ENCODE measurements at regions not wholly inside any gene's neighbourhood (a gene's known extent, or its start where the extent isn't known, plus 50 kb on each side); places are given as distances from the start of the nearest gene placed in this dataset.
A peak's percentile ranks its signal among the peaks of the same experiment; 100 is the strongest.
"Not testable (repeated sequence)": the region's sequence is repeated elsewhere in the genome, so short reads cannot be mapped to it uniquely, and the experiment has no call there.

- DNase-seq, result no peak
Observed at GRCh38 chr21:36602735-36603134, 96.2 kb upstream of the SIM2 start.

- no peak for DNase-seq
Observed at GRCh38 chr21:36603221-36603620, 95.7 kb upstream of the SIM2 start.

- no peak for DNase-seq
Observed at GRCh38 chr21:36605426-36605825, 93.5 kb upstream of the SIM2 start.

GRCh38 chr21:36606287-36606982 is 92.5 kb upstream of the SIM2 start:
- DNase-seq, result no peak

DNA sequence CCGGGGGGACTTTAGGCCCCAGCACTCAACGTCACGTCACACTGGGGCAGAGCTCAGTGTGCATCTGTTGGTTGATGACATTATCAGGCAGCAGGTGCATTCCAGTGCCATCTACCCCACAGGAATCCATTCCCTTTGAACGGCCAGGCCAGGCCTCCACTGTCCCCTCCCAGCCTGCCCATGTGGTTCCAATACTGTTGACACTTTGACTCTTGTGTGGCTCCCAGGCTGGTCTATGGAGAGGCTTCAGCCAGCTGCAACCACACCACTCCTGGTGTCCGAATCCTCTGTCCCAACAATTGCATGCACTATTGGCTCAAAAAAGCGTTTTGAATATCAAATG is 92.0 kb upstream of the SIM2 start:
- no peak for DNase-seq

- DNase-seq, result no peak
Observed at GRCh38 chr21:36608041-36608896, 90.6 kb upstream of the SIM2 start.

- no peak for DNase-seq
Observed at GRCh38 chr21:36608897-36609225, 90.1 kb upstream of the SIM2 start.

- DNase-seq, result no peak
Observed at GRCh38 chr21:36609654-36610053, 89.3 kb upstream of the SIM2 start.

DNA sequence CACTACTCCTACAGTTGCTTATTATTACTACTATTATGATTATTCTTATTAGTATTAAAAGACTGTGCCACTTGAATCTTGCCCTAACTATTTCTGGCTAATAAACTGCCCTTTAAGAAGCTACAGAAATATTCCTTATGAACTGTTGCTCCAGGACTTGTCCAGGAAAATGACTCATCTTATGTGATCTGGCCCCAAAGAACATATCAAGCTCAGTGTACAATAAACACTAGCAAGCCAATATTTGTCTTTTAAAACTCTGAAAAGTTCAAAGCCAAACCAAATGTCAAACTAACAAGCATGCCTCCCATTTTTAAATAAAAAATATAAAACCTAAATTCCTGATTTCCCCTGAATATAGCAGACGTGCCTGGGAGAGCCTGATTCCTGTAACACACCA is 88.7 kb upstream of the SIM2 start:
- DNase-seq, result no peak

GRCh38 chr21:36610935-36611334 is 88.0 kb upstream of the SIM2 start:
- DNase-seq, result no peak

GRCh38 chr21:36611379-36611778 is 87.5 kb upstream of the SIM2 start:
- DNase-seq, result no peak

- no peak for DNase-seq
Observed at GRCh38 chr21:36613059-36613458, 85.9 kb upstream of the SIM2 start.

- DNase-seq, result no peak
Observed at GRCh38 chr21:36613554-36613953, 85.4 kb upstream of the SIM2 start.

DNA sequence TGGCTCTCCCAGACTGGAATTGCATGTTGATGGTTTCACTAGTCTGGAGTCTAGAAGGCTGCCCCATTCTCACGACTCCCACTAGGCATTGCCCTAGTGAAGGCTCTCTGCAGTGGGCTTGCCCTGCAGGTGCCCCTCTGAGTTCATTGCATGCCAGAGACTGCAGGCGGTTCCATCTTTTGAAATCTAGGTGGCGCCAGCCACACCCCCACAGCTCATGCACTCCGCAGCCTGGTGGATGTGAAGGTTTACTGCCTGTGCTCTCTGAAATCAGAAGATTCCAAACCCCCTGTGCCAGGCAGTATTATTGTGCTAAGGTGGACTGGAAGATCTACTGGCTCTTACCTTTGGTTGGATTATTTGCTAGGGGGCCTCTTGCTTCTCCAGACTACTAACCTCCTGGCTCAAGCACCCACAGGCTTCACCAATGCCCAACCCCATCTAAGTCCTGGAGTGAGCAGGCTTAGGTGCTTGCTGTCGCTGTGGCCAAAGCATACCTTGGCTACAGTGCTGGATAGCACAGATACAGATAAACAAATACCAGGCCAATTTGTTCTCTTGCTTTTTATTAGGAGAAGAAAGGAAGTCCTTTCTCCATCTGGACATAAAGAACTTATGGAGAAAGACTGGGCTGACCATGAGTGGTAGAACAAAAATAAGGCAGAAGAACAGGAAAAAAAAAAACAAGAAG is 83.5 kb upstream of the SIM2 start:
- DNase-seq, result no peak

DNA sequence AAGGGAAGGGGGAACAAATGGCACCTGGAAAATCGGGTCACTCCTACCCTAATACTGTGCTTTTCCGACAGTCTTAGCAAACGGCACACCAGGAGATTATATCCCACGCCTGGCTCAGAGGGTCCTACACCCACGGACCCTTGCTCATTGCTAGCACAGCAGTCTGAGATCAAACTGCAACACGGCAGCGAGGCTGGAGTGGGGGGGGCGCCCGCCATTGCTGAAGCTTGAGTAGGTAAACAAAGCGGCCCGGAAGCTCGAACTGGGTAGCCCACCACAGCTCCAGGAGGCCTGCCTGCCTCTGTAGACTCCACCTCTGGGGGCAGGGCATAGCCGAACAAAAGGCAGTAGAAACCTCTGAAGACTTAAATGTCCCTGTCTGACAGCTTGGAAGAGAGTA is 82.1 kb upstream of the SIM2 start:
- DNase-seq, result not testable (repeated sequence)

DNA sequence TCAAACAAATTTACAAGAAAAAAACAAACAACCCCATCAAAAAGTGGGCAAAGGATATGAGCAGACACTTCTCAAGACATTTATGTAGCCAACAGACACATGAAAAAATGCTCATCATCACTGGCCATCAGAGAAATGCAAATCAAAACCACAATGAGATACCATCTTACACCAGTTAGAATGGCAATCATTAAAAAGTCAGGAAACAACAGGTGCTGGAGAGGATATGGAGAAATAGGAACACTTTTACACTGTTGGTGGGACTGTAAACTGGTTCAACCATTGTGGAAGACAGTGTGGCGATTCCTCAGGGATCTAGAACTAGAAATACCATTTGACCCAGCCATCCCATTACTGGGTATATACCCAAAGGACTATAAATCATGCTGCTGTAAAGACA is 77.1 kb upstream of the SIM2 start:
- DNase-seq, result not testable (repeated sequence)

- no peak for DNase-seq
Observed at GRCh38 chr21:36624105-36624504, 74.8 kb upstream of the SIM2 start.

GRCh38 chr21:36626791-36627190 is 72.1 kb upstream of the SIM2 start:
- DNase-seq, result no peak

DNA sequence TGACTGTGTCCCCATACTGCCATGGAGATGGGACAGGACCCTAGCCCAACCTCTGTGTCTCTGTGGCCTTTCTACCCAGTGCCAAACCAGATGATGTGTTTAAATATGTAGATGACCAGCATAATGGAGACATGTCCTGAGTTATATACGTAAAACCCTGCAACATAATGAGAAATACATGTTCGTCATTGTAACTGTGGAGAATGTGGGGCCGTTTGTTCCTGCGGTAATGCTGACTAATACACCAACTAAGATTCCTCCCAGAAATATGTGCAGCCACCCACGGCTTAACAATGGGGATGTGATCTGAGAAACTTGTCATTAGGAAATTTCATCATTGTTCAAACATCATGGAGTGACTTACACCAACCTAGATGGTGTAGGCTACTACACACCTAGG is 71.7 kb upstream of the SIM2 start:
- DNase-seq, result no peak

- DNase-seq, result no peak
Observed at GRCh38 chr21:36628106-36628505, 70.8 kb upstream of the SIM2 start.

DNA sequence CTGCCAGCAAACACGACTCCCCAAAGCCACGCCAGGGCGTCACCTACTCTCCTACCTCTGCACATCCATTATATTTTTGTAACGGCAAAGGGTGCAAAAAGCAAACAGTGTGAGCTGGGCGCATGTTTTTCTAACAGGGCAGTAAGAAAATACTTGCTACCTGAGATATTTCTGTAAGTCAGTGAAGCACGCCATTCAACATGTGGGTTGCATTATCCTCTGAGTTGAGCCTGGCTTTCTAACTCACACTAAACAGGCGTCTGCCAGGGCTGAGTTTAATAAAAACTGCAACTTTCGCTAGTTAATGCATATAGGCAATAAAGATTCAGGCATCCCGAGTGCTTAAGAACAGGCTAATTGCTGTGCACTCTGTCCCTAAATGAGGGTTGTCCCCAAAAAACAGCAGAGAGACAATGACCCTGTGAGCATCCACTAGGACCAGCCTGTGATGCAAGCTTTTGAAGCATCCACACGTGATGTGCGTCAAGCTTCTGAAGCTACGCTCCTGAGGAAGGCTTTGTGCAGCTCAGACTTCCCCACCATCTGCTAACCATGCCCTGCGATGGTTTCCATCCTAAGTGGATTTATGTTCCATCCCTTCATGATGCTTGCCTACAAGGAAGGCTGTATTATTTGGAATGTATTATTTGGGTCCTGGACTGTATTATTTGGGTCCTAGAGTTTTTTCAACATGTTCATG is 70.0 kb upstream of the SIM2 start:
- no peak for DNase-seq

DNA sequence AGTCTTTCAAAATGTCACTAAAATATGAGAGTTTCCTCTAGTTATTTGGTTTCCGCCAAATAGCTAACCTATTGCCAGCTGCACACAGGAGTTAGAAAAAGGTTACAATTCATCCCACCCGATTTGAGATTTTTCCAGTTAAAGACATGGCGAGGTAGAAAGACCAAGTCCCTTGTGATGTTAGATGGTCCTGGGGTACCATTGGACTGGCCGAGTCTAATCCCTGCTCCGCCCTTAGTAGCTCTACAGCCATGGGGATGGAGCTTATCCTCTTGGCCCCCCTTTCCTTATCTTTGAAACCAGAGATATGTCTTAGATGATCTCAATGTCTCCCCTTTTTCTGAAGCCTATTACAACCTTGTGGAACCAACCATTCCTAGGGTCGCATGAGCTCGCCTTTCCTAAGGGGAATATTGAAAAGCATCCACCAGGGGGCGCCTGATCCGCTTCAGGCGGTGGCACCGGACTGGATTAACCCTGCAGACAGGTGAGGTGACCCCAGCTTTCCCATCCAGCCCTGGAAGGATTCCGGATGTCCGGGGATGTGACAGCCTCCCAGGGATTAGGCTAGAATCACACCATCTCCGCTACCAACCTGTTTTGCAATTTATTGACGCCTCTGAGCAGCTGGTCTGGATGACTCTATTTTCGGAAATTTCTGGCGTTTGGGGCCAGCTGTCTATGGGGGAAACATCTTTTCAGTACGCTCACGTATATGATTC is 68.3 kb upstream of the SIM2 start:
- DNase-seq, result peak; percentile 30

DNA sequence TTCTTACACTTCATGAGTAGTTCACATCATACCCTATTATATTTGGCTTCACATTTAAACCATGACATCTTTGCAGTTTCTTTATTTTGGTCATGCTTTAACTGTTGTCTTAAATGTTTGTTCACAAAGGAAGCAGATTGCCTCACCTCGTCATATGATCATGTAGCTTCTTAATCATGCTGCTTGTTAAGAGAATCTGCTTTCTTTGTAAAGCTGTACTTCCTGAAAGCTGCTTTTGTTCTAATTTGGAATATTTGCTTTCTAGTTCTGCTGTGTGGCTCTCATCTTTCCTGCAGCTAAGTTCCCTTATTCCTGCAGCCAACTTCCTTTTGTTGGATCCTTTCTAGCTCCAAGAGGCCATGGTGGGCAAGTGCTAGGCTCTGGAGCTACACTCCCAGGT is 62.9 kb upstream of the SIM2 start:
- DNase-seq, result no peak

Measured in COR-L47 (cell line).